HG03457 (cell line): ENCODE measurements at regions not wholly inside any gene's neighbourhood (a gene's known extent, or its start where the extent isn't known, plus 50 kb on each side); places are given as distances from the start of the nearest gene placed in this dataset.
"Not testable (repeated sequence)": the region's sequence is repeated elsewhere in the genome, so short reads cannot be mapped to it uniquely, and the experiment has no call there.

Experiments used
- ATAC-seq: cut with Tn5 transposase; IDR thresholded peaks from one replicate; pipeline ENCODE4 v1.9.1; 2021; ENCODE audit warnings: moderate number of reproducible peaks; ENCODE audit not compliant: unreplicated experiment

DNA sequence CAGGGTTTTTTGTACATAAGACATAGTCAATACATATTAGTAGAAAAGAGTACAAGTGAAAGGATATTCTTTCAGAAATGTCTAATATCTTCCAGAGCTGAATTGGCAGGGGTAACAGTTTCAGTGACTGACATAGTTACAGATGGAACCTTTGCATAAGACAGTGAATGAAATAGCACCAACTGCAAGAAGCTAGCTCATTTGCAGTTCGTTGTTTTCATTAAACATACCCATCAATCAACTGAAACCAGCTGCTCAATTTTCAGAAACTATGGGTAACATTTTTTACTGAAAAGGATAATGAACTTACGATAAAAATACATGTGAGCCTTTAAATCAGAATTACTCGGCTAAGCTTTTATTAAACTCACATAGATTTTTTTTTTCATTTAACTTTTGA is 93.9 kb upstream of the EPHA3 start:
- no peak for ATAC-seq

DNA sequence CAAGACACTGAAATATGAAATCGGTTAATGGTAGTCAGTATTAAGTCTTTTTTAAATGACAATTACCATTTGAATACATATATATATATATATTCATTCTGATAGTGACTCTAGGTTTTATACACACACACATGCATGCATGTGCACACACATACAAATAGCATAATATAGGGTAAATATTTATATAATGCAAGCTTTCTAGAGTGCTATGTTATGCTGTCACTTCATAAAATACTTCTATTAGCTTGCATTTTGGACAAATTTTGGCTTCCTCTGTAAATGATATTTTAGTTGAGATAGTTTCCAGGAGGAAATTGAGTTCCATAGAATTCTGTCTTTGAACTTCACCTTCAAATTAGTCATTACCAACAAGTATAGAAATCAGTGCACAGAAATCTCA is 89.9 kb upstream of the EPHA3 start:
- no peak for ATAC-seq

DNA sequence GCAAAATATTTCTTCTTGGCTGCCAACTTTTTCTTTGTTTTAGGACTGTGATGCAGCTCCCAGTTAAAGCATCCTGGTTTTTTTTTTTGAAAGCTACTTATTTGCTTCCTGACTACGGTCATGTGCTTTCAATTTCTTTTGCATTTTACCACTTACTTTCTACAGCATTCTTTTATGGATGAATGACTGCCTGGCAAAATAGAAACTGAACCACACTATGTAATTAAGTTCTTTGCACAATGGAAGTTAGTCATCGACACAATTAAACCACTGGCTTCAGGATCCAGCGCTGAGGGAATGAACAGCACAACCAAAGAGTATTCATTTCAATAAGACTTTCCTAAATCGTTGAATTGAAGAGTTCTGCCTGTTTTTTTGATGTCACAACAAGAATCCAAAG is 82.2 kb upstream of the EPHA3 start:
- no peak for ATAC-seq

DNA sequence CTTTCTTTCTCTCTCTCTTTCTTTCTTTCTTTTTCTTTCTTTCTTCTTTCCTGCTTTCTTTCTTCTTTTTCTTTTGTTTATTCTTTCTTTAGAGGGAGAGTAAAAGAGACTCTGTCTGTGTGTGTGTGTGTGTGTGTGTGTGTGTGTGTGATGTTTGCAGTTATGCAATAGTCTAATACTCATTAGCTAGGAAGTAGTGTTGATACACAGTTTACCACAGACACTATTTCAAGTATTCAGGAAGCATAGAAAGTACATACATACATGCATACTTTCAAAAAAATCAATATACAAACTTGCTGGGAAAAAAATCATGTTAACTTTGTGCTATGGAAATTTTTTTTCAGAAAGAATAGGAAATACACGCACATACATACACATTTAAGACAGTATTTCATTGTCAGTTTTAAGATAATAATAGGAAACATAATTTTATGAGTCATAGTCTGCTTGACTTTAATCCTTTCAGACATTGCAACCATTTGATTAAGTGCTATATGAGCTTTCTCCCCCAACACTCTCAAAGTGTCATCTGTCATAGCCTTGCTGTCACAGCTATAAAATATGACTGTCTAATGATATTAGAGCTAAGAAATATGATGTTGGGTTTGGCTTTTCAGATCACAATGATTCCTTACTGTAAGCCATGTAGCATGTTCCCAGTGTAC is 74.9 kb upstream of the EPHA3 start:
- ATAC-seq, result no peak

DNA sequence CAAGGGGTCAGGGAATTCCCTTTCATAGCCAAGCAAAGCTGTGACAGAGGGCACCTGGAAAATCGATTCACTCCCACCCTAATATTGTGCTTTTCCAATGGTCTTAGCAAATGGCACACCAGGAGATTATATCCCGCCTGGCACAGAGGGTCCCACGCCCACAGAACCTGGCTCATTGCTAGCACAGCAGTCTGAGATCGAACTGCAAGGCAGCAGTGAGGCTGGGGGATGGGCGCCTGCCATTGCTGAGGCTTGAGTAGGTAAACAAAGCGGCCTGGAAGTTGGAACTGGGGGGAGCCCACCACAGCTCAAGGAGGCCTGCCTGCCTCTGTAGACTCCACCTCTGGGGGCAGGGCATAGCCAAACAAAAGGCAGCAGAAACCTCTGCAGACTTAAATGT is 72.7 kb upstream of the EPHA3 start:
- not testable (repeated sequence) for ATAC-seq

DNA sequence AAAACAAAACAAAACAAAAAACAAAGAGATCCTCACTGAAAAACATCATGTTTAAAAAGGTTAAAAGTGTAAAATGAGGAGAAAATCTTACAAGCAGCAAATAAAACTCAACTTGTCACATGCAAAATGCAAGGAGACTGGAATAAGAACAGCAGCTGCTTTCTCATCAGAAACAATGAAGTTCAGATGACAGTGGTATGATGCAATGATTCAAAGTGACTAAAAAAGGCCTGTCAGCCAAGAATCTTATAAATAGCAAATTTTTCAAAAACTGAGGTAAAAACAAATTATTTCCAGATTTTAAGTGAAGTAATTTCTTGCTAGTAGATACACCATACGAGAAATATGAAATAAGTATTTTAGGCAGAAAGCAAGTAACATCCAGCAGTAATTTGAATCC is 68.6 kb upstream of the EPHA3 start:
- no peak for ATAC-seq

DNA sequence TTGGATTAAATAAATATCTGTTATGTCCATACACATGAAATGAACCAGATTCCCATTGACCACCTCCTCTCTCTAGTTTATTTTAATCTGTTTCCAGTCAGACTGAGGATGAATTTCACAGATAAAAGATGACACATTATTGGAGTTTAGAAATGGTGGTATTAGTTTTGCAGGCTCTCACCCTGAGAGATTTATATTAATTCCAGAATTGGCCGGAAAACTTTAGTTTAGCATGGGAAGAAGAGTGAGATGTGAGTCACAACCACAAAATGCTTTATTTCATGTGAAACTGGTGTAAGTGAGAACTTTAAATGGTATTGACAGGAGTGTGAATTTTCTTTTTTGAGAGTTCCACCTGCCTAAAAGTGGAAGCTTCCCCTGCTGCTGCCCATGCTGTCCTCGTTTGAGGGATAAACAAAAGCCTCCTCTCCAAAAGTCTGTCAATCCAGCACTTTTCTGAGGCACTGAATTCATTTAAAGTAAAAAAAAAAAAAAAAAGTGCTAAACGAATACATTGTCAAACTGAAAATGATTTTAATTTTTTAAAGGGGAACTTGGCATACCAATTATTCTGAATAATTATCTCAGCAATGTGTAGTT is 65.1 kb upstream of the EPHA3 start:
- no peak for ATAC-seq

DNA sequence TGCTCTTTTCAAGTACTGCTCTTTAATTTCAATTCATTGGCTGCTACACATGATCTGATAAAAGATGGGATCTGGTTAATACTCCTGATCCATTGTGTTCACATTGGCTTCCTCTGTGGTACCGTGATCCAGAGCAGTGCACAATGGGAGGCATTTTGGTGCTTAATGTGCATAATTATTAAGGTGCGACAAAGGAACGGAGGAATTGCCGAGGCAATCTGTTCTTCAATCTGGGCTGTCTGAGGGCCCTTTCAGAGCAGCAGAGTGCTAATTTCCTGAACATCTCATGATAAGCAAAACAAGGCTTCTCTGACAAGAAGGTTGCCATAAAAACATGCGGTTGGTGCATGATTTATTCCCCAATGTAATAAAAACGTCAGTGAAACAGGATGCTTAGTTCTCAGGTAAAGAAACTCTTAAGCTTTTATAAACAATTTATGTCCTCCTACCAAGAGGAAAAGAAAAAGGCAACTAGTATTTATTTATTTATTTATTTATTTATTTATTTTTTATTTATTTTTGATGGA is 64.0 kb upstream of the EPHA3 start:
- ATAC-seq, result no peak

DNA sequence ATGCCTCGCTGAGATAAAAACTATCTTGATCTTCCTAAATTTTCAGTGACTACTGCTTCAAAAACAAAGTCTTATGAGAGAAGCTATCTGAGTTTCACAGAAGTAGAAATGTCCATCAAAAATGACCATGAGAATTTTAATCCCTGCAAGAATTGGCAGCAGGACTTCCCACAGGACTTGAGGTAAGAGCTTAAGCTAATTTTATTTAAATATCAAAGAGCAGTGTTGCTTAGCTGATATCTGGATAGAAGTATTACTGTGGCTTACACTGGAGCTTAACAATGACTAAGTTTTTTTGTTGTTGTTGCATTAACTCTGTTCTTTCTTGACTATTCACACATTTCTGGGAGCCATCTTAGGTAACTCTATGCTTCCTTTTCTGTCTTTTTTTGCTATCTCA is 60.8 kb upstream of the EPHA3 start:
- no peak for ATAC-seq

DNA sequence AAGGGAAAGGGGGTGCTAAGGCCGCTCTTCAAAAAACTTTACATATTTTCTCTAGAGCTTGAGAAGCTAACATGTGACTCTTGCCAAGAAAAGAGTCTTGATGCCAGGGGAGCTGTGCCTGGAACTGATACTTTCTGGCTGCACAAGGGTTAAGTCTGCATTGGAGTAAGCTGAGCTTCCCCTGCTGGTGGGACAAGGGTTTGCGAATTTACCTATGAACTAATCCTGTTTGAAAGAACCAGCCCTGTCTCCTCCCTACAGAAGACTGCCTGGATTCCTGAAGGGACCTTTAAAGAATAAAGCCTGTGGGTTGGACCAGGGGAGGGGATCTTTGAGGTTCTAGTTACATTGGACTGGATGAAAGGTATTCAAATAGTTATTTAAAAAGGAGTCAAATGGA is 58.3 kb upstream of the EPHA3 start:
- ATAC-seq, result no peak

DNA sequence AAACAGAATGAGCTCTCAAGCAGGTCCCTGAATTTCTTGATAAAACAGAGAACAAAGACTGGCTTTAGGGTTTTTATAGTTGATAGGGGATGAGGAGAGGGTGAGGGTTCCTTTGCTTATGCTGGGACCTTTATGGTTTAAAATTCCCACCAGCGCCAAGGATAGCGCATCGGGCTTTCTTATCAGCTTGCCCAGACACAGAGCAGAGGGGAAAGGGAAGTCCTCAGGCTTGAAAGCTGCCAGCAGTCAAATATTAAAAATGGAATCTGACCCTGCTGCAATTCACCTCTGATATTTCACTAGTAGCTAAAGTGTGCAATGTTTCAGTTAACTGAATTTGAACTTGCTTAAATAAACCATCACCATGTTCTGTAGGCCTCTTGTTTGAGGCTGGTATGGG is 55.0 kb upstream of the EPHA3 start:
- ATAC-seq, result no peak

DNA sequence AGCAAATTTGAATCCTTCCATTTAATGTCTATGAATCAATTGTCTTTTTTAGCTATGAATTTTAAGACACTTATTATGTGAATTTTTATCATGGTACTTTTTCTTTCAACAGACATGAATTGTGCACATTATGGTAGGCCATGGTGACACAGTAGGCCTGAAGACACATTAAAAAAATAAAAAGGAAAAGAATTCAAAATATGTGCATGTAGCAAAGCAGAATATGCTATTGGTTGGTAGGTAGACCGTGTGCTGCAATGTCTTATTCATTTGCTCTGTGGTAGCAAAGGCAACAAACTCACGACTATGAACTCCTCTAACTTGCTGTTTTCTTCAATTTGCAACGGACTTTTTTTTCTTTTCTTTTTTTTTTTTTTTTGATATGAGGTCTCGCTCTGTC is 50.0 kb upstream of the EPHA3 start:
- no peak for ATAC-seq
